NB4 (cell line): ENCODE measurements at regions not wholly inside any gene's neighbourhood (a gene's known extent, or its start where the extent isn't known, plus 50 kb on each side); places are given as distances from the start of the nearest gene placed in this dataset.

Experiments used
- CTCF ChIP-seq: IDR thresholded peaks from one replicate; pipeline ENCODE4 v1.5.1; 2012; ENCODE audit warnings: low read depth, low read length
- MAX ChIP-seq: IDR thresholded peaks from 2 replicates; pipeline ENCODE4 v1.6.1; 2011; ENCODE audit warnings: low read depth, low read length
- MYC ChIP-seq: IDR thresholded peaks from 2 replicates; pipeline ENCODE4 v1.6.1; 2011; ENCODE audit warnings: low read depth, low read length
- POLR2A ChIP-seq: IDR thresholded peaks from 2 replicates; pipeline ENCODE4 v1.6.1; 2011; ENCODE audit warnings: mild to moderate bottlenecking; ENCODE audit not compliant: insufficient read length; ENCODE audit errors: extremely low read depth

- TF ChIP-seq POLR2A: no peak
- TF ChIP-seq CTCF: no peak
- no peak for TF ChIP-seq MAX
- no peak for TF ChIP-seq MYC
These were observed 123.6 kb upstream of the RASGEF1B start for GRCh38 chr4:81595287-81595686.
